Sciatic nerve (tissue), 2 donors: ENCODE measurements at regions not wholly inside any gene's neighbourhood (a gene's known extent, or its start where the extent isn't known, plus 50 kb on each side); places are given as distances from the start of the nearest gene placed in this dataset.
"Not testable (repeated sequence)": the region's sequence is repeated elsewhere in the genome, so short reads cannot be mapped to it uniquely, and the experiment has no call there.

Source experiments
- ATAC-seq: fragments of 200-7000 bp; cut with Tn5 transposase; one replicate; pipeline ENCODE4 v1.9.1; 2020; ENCODE audit warnings: mild to moderate bottlenecking, moderate library complexity
- DNase-seq: peaks from one replicate; pipeline ENCODE4 v3.0.0-alpha.2; 2020; ENCODE audit warnings: low spot score
- intact Hi-C: fragments of 100-400 bp; cut with DNase I; formaldehyde crosslinking; loops from one replicate; pipeline ENCODE4 v1.14.2; 2022
- donor health status: DM: no; HTN: no; CAD: no.
- donor health status: DM: no; HTN: no; CAD: no.

GRCh38 chr6:140373728-140374127 lies 999.3 kb upstream of the CITED2 start:
- DNase-seq, intact Hi-C loops, ATAC-seq: not testable (repeated sequence)

- DNase-seq (no peak), ATAC-seq (no peak)
- intact Hi-C loops, result no loop called here
Measured at GRCh38 chr6:140372064-140372463, 997.6 kb upstream of the CITED2 start.

GRCh38 chr6:140370976-140371870 lies 996.8 kb upstream of the CITED2 start:
- ATAC-seq (no peak), DNase-seq (no peak)
- intact Hi-C loops, result no loop called here

GRCh38 chr6:140370441-140370840 lies 996.0 kb upstream of the CITED2 start:
- intact Hi-C loops, result no loop called here
- DNase-seq, result no peak
- ATAC-seq, result no peak

- DNase-seq (no peak), ATAC-seq (no peak)
- intact Hi-C loops, result no loop called here
Measured at GRCh38 chr6:140366991-140367390, 992.5 kb upstream of the CITED2 start.

- no peak for DNase-seq
- intact Hi-C loops, result no loop called here
- ATAC-seq, result no peak
Measured at GRCh38 chr6:140364916-140365315, 990.5 kb upstream of the CITED2 start.

- ATAC-seq, result no peak
- intact Hi-C loops, result no loop called here
- no peak for DNase-seq
Measured at GRCh38 chr6:140360651-140361050, 986.2 kb upstream of the CITED2 start.

GRCh38 chr6:140355476-140355875 lies 981.0 kb upstream of the CITED2 start:
- DNase-seq, result no peak
- no peak for ATAC-seq
- intact Hi-C loops, result no loop called here

GRCh38 chr6:140354296-140354695 lies 979.8 kb upstream of the CITED2 start:
- ATAC-seq (no peak), DNase-seq (no peak)
- intact Hi-C loops, result no loop called here

- intact Hi-C loops, result no loop called here
- DNase-seq (no peak), ATAC-seq (peak; percentile 39)
Measured at GRCh38 chr6:140353536-140353935, 979.1 kb upstream of the CITED2 start.

GRCh38 chr6:140346428-140346827 lies 972.0 kb upstream of the CITED2 start:
- intact Hi-C loops, result no loop called here
- ATAC-seq (no peak), DNase-seq (no peak)

- DNase-seq (no peak), ATAC-seq (no peak)
Measured at GRCh38 chr6:140345935-140346334, 971.5 kb upstream of the CITED2 start.

GRCh38 chr6:140344142-140344913 lies 969.9 kb upstream of the CITED2 start:
- DNase-seq, result no peak
- intact Hi-C loops, result no loop called here
- no peak for ATAC-seq

More at GRCh38 chr6:140345935-140346334, 971.5 kb upstream of the CITED2 start:
- intact Hi-C loops, result no loop called here

GRCh38 chr6:140343128-140343527 lies 968.7 kb upstream of the CITED2 start:
- DNase-seq (no peak), ATAC-seq (no peak)
- intact Hi-C loops, result no loop called here

- DNase-seq (no peak), ATAC-seq (no peak)
- intact Hi-C loops, result no loop called here
Measured at GRCh38 chr6:140341272-140341671, 966.8 kb upstream of the CITED2 start.

- ATAC-seq, result no peak
- intact Hi-C loops, result no loop called here
- DNase-seq, result no peak
Measured at GRCh38 chr6:140340795-140341194, 966.3 kb upstream of the CITED2 start.

GRCh38 chr6:140339084-140339483 lies 964.6 kb upstream of the CITED2 start:
- ATAC-seq, DNase-seq, intact Hi-C loops: not testable (repeated sequence)

GRCh38 chr6:140321891-140322290 lies 947.4 kb upstream of the CITED2 start:
- DNase-seq (no peak), ATAC-seq (no peak)
- intact Hi-C loops, result no loop called here

GRCh38 chr6:140320081-140321080 lies 945.9 kb upstream of the CITED2 start:
- DNase-seq, result no peak
- intact Hi-C loops, result no loop called here
- peak; percentile 60 for ATAC-seq
